Dendritic cell treated with granulocyte-macrophage colony-stimulating factor and Interleukin-4, amounts not matched to agents 40 ng/mL and 50 ng/mL, for 4 days (primary cell): ENCODE measurements at regions not wholly inside any gene's neighbourhood (a gene's known extent, or its start where the extent isn't known, plus 50 kb on each side); places are given as distances from the start of the nearest gene placed in this dataset.
"Not testable (repeated sequence)": the region's sequence is repeated elsewhere in the genome, so short reads cannot be mapped to it uniquely, and the experiment has no call there.

Experiments
- H3K27ac Mint-ChIP-seq: one replicate; pipeline ENCODE4 v1.8.0; 2022; ENCODE audit warnings: mild to moderate bottlenecking, mixed read lengths
- H3K27me3 Mint-ChIP-seq: one replicate; pipeline ENCODE4 v1.8.0; 2022; ENCODE audit warnings: mild to moderate bottlenecking, mixed read lengths
- H3K36me3 Mint-ChIP-seq: one replicate; pipeline ENCODE4 v1.8.0; 2022; ENCODE audit warnings: low read depth, mixed read lengths
- H3K4me1 Mint-ChIP-seq: one replicate; pipeline ENCODE4 v1.8.0; 2022; ENCODE audit warnings: low read depth, mixed read lengths
- H3K4me3 Mint-ChIP-seq: one replicate; pipeline ENCODE4 v1.8.0; 2022; ENCODE audit warnings: mild to moderate bottlenecking, moderate library complexity, mixed read lengths
- H3K9me3 Mint-ChIP-seq: one replicate; pipeline ENCODE4 v1.8.0; 2022; ENCODE audit warnings: mixed read lengths
- intact Hi-C: fragments of 100-400 bp; cut with micrococcal nuclease; formaldehyde crosslinking; loops from one replicate; pipeline ENCODE4 v1.15.0; 2022

- H3K4me3 Mint-ChIP-seq = no peak overlapping the region
- no peaks in the 10 kb centered on the region for H3K27me3 Mint-ChIP-seq
- no peaks in the 10 kb centered on the region for H3K9me3 Mint-ChIP-seq
- H3K27ac Mint-ChIP-seq = no peak overlapping the region
- H3K4me1 Mint-ChIP-seq = no peaks in the 10 kb centered on the region
- intact Hi-C loops = no loop called here
- no peaks in the 10 kb centered on the region for H3K36me3 Mint-ChIP-seq
These were observed 173.4 kb upstream of the FANCL start for GRCh38 chr2:58414506-58414905.

GRCh38 chr2:58410549-58410948 is 169.4 kb upstream of the FANCL start:
- Mint-ChIP-seq H3K27ac (no peak overlapping the region), H3K4me3 (no peak overlapping the region), H3K4me1 (no peaks in the 10 kb centered on the region), H3K27me3 (no peaks in the 10 kb centered on the region), H3K9me3 (no peaks in the 10 kb centered on the region), H3K36me3 (no peaks in the 10 kb centered on the region)
- intact Hi-C loops = no loop called here

GRCh38 chr2:58407487-58407886 is 166.4 kb upstream of the FANCL start:
- H3K4me3 Mint-ChIP-seq = no peak overlapping the region
- intact Hi-C loops = no loop called here
- no peak overlapping the region for H3K27ac Mint-ChIP-seq
- H3K36me3 Mint-ChIP-seq = no peaks in the 10 kb centered on the region
- H3K4me1 Mint-ChIP-seq = no peaks in the 10 kb centered on the region
- no peaks in the 10 kb centered on the region for H3K27me3 Mint-ChIP-seq
- no peaks in the 10 kb centered on the region for H3K9me3 Mint-ChIP-seq

GRCh38 chr2:58405341-58405740 is 164.2 kb upstream of the FANCL start:
- intact Hi-C loops = no loop called here
- no peaks in the 10 kb centered on the region for H3K36me3 Mint-ChIP-seq
- no peak overlapping the region for H3K4me3 Mint-ChIP-seq
- no peak overlapping the region for H3K27ac Mint-ChIP-seq
- no peaks in the 10 kb centered on the region for H3K4me1 Mint-ChIP-seq
- H3K9me3 Mint-ChIP-seq = no peaks in the 10 kb centered on the region
- H3K27me3 Mint-ChIP-seq = no peaks in the 10 kb centered on the region

- Mint-ChIP-seq H3K27me3 (no peaks in the 10 kb centered on the region), H3K27ac (no peak overlapping the region), H3K4me1 (no peaks in the 10 kb centered on the region), H3K36me3 (no peaks in the 10 kb centered on the region), H3K9me3 (no peaks in the 10 kb centered on the region), H3K4me3 (no peak overlapping the region)
- intact Hi-C loops = no loop called here
These were observed 160.8 kb upstream of the FANCL start for GRCh38 chr2:58401936-58402335.

- intact Hi-C loops = no loop called here
- no peak overlapping the region for H3K4me3 Mint-ChIP-seq
- no peak overlapping the region for H3K27ac Mint-ChIP-seq
- peaks cover 12% of the 10 kb centered on the region for H3K9me3 Mint-ChIP-seq
- no peaks in the 10 kb centered on the region for H3K36me3 Mint-ChIP-seq
- no peaks in the 10 kb centered on the region for H3K4me1 Mint-ChIP-seq
- H3K27me3 Mint-ChIP-seq = no peaks in the 10 kb centered on the region
These were observed 157.3 kb upstream of the FANCL start for GRCh38 chr2:58398406-58398805.

GRCh38 chr2:58387701-58388100 is 146.6 kb upstream of the FANCL start:
- H3K27ac Mint-ChIP-seq = no peak overlapping the region
- intact Hi-C loops = no loop called here
- H3K4me1 Mint-ChIP-seq = no peaks in the 10 kb centered on the region
- H3K36me3 Mint-ChIP-seq = no peaks in the 10 kb centered on the region
- no peaks in the 10 kb centered on the region for H3K27me3 Mint-ChIP-seq
- no peak overlapping the region for H3K4me3 Mint-ChIP-seq
- peaks cover 27% of the 10 kb centered on the region for H3K9me3 Mint-ChIP-seq

GRCh38 chr2:58386904-58387303 is 145.8 kb upstream of the FANCL start:
- intact Hi-C loops, H3K27ac Mint-ChIP-seq, H3K4me1 Mint-ChIP-seq, H3K4me3 Mint-ChIP-seq, H3K27me3 Mint-ChIP-seq, H3K36me3 Mint-ChIP-seq: not testable (repeated sequence)
- peaks cover 27% of the 10 kb centered on the region for H3K9me3 Mint-ChIP-seq

GRCh38 chr2:58378152-58378551 is 137.0 kb upstream of the FANCL start:
- peaks cover 8% of the 10 kb centered on the region for H3K9me3 Mint-ChIP-seq
- H3K4me3 Mint-ChIP-seq = no peak overlapping the region
- no peaks in the 10 kb centered on the region for H3K27me3 Mint-ChIP-seq
- H3K27ac Mint-ChIP-seq = no peak overlapping the region
- intact Hi-C loops = no loop called here
- no peaks in the 10 kb centered on the region for H3K4me1 Mint-ChIP-seq
- no peaks in the 10 kb centered on the region for H3K36me3 Mint-ChIP-seq

GRCh38 chr2:58377181-58377580 is 136.1 kb upstream of the FANCL start:
- H3K36me3 Mint-ChIP-seq = no peaks in the 10 kb centered on the region
- no peaks in the 10 kb centered on the region for H3K27me3 Mint-ChIP-seq
- intact Hi-C loops = no loop called here

GRCh38 chr2:58376592-58376991 is 135.5 kb upstream of the FANCL start:
- no peak overlapping the region for H3K4me3 Mint-ChIP-seq
- no peak overlapping the region for H3K27ac Mint-ChIP-seq
- intact Hi-C loops = no loop called here
- H3K4me1 Mint-ChIP-seq = no peaks in the 10 kb centered on the region
- H3K9me3 Mint-ChIP-seq = peaks cover 8% of the 10 kb centered on the region
- H3K27me3 Mint-ChIP-seq = no peaks in the 10 kb centered on the region
- no peaks in the 10 kb centered on the region for H3K36me3 Mint-ChIP-seq

More at GRCh38 chr2:58377181-58377580, 136.1 kb upstream of the FANCL start:
- no peaks in the 10 kb centered on the region for H3K4me1 Mint-ChIP-seq
- H3K4me3 Mint-ChIP-seq = no peak overlapping the region
- no peak overlapping the region for H3K27ac Mint-ChIP-seq
- peaks cover 8% of the 10 kb centered on the region for H3K9me3 Mint-ChIP-seq

- Mint-ChIP-seq H3K4me1 (no peaks in the 10 kb centered on the region), H3K27me3 (no peaks in the 10 kb centered on the region), H3K36me3 (no peaks in the 10 kb centered on the region), H3K27ac (no peak overlapping the region), H3K4me3 (no peak overlapping the region), H3K9me3 (no peaks in the 10 kb centered on the region)
- intact Hi-C loops = no loop called here
These were observed 128.5 kb upstream of the FANCL start for GRCh38 chr2:58369594-58369993.

GRCh38 chr2:58364098-58364497 is 123.0 kb upstream of the FANCL start:
- intact Hi-C loops = no loop called here
- no peaks in the 10 kb centered on the region for H3K9me3 Mint-ChIP-seq
- no peaks in the 10 kb centered on the region for H3K36me3 Mint-ChIP-seq
- H3K4me3 Mint-ChIP-seq = no peak overlapping the region
- no peaks in the 10 kb centered on the region for H3K4me1 Mint-ChIP-seq
- H3K27ac Mint-ChIP-seq = no peak overlapping the region
- no peaks in the 10 kb centered on the region for H3K27me3 Mint-ChIP-seq

GRCh38 chr2:58358026-58358425 is 116.9 kb upstream of the FANCL start:
- Mint-ChIP-seq H3K36me3 (no peaks in the 10 kb centered on the region), H3K4me1 (no peaks in the 10 kb centered on the region), H3K27ac (no peak overlapping the region), H3K27me3 (no peaks in the 10 kb centered on the region), H3K4me3 (no peak overlapping the region), H3K9me3 (no peaks in the 10 kb centered on the region)
- intact Hi-C loops = no loop called here

GRCh38 chr2:58357521-58357920 is 116.4 kb upstream of the FANCL start:
- Mint-ChIP-seq H3K36me3 (no peaks in the 10 kb centered on the region), H3K27me3 (no peaks in the 10 kb centered on the region), H3K4me1 (no peaks in the 10 kb centered on the region), H3K9me3 (no peaks in the 10 kb centered on the region), H3K4me3 (no peak overlapping the region), H3K27ac (no peak overlapping the region)
- intact Hi-C loops = no loop called here
